GM12878 (cell line): ENCODE measurements at regions not wholly inside any gene's neighbourhood (a gene's known extent, or its start where the extent isn't known, plus 50 kb on each side); places are given as distances from the start of the nearest gene placed in this dataset.

Experiments used
- ATAC-seq: fragments of 200-7000 bp; cut with Tn5 transposase; 3 replicates; pipeline ENCODE4 v1.9.1; 2020; ENCODE audit warnings: mild to moderate bottlenecking, moderate library complexity
- BruUV-seq: library from RNA; stranded (reverse); fragments of 400-500 nt; replicated peaks from 2 replicates; lab custom pipeline; 2021; lab: Mats Ljungman, UMichigan
- CTCF ChIA-PET: fragments of 300-600 bp; sonication (Branson Sonifier 250); formaldehyde crosslinking; extraction: SDS; loops from one replicate; lab custom pipeline; 2021; ENCODE audit warnings: inconsistent platforms; lab: Yijun Ruan, JAX
- POLR2A ChIA-PET: fragments of 350-600 bp; formaldehyde crosslinking; extraction: SDS; loops from one replicate; lab custom pipeline; 2021; ENCODE audit warnings: inconsistent platforms; lab: Charles Lee
- RAD21 ChIA-PET: fragments of 300-600 bp; sonication (Branson Sonifier 250); formaldehyde crosslinking; loops from one replicate; lab custom pipeline; 2023; ENCODE audit warnings: antibody characterized with exemption; ENCODE audit not compliant: unreplicated experiment; lab: Charles Lee
- SMC1A ChIA-PET: fragments of 300-600 bp; sonication (Branson Sonifier 250); formaldehyde crosslinking; loops from one replicate; lab custom pipeline; 2023; ENCODE audit not compliant: unreplicated experiment, uncharacterized antibody; lab: Charles Lee
- DNase-seq: peaks from one replicate; pipeline ENCODE4 v3.0.0-alpha.2; 2011; ENCODE audit warnings: low read depth, low spot score
- FAIRE-seq: peaks from 3 replicates; lab custom pipeline; 2011; peaks lifted over from hg19 to GRCh38; lab: Jason Lieb, UNC
- H2AFZ ChIP-seq: 2 replicates; pipeline ENCODE4 v1.6.0; 2011; ENCODE audit warnings: low read depth, low read length, control low read depth; ENCODE audit not compliant: control insufficient read depth
- H3K27ac ChIP-seq: 2 replicates; pipeline ENCODE4 v1.5.1; 2011; ENCODE audit warnings: control low read depth; ENCODE audit not compliant: control insufficient read depth, insufficient read depth
- H3K27me3 ChIP-seq, 2 experiments: replicated peaks in 1 of 2; 2 replicates each; pipeline versions ENCODE4 v1.6.0 to v1.6.1; 2011; ENCODE audit warnings: low read length in 1 of 2; ENCODE audit not compliant: control insufficient read depth in 2 of 2, insufficient read depth in 2 of 2
- H3K36me3 ChIP-seq, 2 experiments: 2 replicates each; pipeline ENCODE4 v1.5.1; 2011; ENCODE audit warnings: low read length in 1 of 2; ENCODE audit not compliant: control insufficient read depth in 2 of 2, insufficient read depth in 2 of 2
- H3K4me1 ChIP-seq: 2 replicates; pipeline ENCODE4 v1.6.1; 2011; ENCODE audit warnings: mild to moderate bottlenecking, low read length, moderate library complexity, mixed read lengths; ENCODE audit not compliant: control insufficient read depth, insufficient read depth
- H3K4me2 ChIP-seq: 2 replicates; pipeline ENCODE4 v1.6.0; 2011; ENCODE audit warnings: control low read depth; ENCODE audit not compliant: control insufficient read depth, insufficient read depth
- H3K4me3 ChIP-seq: fragments of 200-600 bp; sonication (generic); 2 replicates; pipeline ENCODE4 v1.5.1; 2016
- H3K79me2 ChIP-seq: 2 replicates; pipeline ENCODE4 v1.6.0; 2011; ENCODE audit warnings: low read length; ENCODE audit not compliant: control insufficient read depth, insufficient read depth
- H3K9ac ChIP-seq: 2 replicates; pipeline ENCODE4 v1.8.0; 2011; ENCODE audit warnings: low read length, control low read depth, mixed read lengths; ENCODE audit not compliant: control insufficient read depth, insufficient read depth
- H3K9me3 ChIP-seq: replicated peaks from 3 replicates; pipeline ENCODE4 v1.5.1; 2011; ENCODE audit warnings: mild to moderate bottlenecking, low read length; ENCODE audit not compliant: control insufficient read depth, insufficient read depth
- H4K20me1 ChIP-seq: 2 replicates; pipeline ENCODE4 v1.6.0; 2011; ENCODE audit not compliant: control insufficient read depth, insufficient read depth
- ASH2L ChIP-seq: fragments of 300-600, 200-600 bp; sonication (generic); IDR thresholded peaks from 2 replicates; pipeline ENCODE4 v1.6.1; 2017; ENCODE audit warnings: low read depth, mild to moderate bottlenecking, borderline replicate concordance
- E2F8 ChIP-seq: fragments of 450-650 bp; IDR thresholded peaks from 2 replicates; pipeline ENCODE4 v1.6.1; 2018; ENCODE audit warnings: mild to moderate bottlenecking, low read depth, moderate library complexity; ENCODE audit not compliant: partially characterized antibody
- EP300 ChIP-seq, 2 experiments: fragments of 150-350 bp in 1 of 2; IDR thresholded peaks; 2 replicates each; pipeline ENCODE4 v1.6.1; 2011 to 2012; ENCODE audit warnings: low read depth in 2 of 2, low read length in 2 of 2, borderline replicate concordance in 1 of 2, improper control_type of control experiment in 1 of 2, inconsistent platforms in 1 of 2; ENCODE audit not compliant: control insufficient read depth in 1 of 2
- FOS ChIP-seq: IDR thresholded peaks from 3 replicates; pipeline ENCODE4 v1.6.1; 2011; ENCODE audit warnings: borderline replicate concordance; ENCODE audit not compliant: insufficient read length; ENCODE audit errors: extremely low read depth
- NBN ChIP-seq: fragments of 450-650 bp; IDR thresholded peaks from 2 replicates; pipeline ENCODE4 v1.6.1; 2016
- NFIC ChIP-seq: IDR thresholded peaks from 2 replicates; pipeline ENCODE4 v1.6.1; 2012; ENCODE audit warnings: low read depth, mild to moderate bottlenecking, inconsistent platforms, low read length, moderate library complexity
- RBBP5 ChIP-seq: fragments of 200-600 bp; sonication (generic); conservative IDR thresholded peaks from 2 replicates; pipeline ENCODE4 v1.6.1; 2016
- SP1 ChIP-seq: IDR thresholded peaks from one replicate; pipeline ENCODE4 v1.6.1; 2011; ENCODE audit warnings: low read depth, low read length
- SRF ChIP-seq, 2 experiments: IDR thresholded peaks; 2 replicates each; pipeline ENCODE4 v1.6.1; 2011; ENCODE audit warnings: low read depth in 2 of 2, low read length in 2 of 2, mild to moderate bottlenecking in 1 of 2, moderate library complexity in 1 of 2
- STAT1 ChIP-seq: fragments of 450-650 bp; conservative IDR thresholded peaks from 2 replicates; pipeline ENCODE4 v1.6.1; 2014; ENCODE audit warnings: antibody characterized with exemption, mild to moderate bottlenecking
- STAT3 ChIP-seq: IDR thresholded peaks from 2 replicates; pipeline ENCODE4 v1.6.1; 2011; ENCODE audit warnings: low read depth, low read length, improper control_type of control experiment
- TCF12 ChIP-seq: IDR thresholded peaks from 2 replicates; pipeline ENCODE4 v1.6.1; 2011; ENCODE audit warnings: low read depth, mild to moderate bottlenecking, low read length
- TCF3 ChIP-seq: IDR thresholded peaks from 2 replicates; pipeline ENCODE4 v1.6.1; 2012; ENCODE audit warnings: low read depth, mild to moderate bottlenecking, low read length, borderline replicate concordance; ENCODE audit not compliant: insufficient read depth
- ZNF622 ChIP-seq: fragments of 450-650 bp; IDR thresholded peaks from 2 replicates; pipeline ENCODE4 v1.6.1; 2017; ENCODE audit warnings: mild to moderate bottlenecking, inconsistent platforms
- ZSCAN29 ChIP-seq: fragments of 450-650 bp; IDR thresholded peaks from 2 replicates; pipeline ENCODE4 v1.6.1; 2017; ENCODE audit warnings: mild to moderate bottlenecking, moderate library complexity
- WGBS: methylation state at CpG from one replicate; pipeline ENCODE4 v1.1.6; 2016; ENCODE audit warnings: low lambda C conversion rate; ENCODE audit not compliant: insufficient replicate concordance, insufficient coverage; ENCODE audit errors: missing lambda C conversion rate; 5-methylcytosine and 5-hydroxymethylcytosine counted together
- in situ Hi-C: fragments of 300-500 bp; cut with MboI; formaldehyde crosslinking; loops from 9 replicates; pipeline ENCODE4 v1.14.3; 2018; ENCODE audit warnings: mixed read lengths
- intact Hi-C: fragments of 100-400 bp; cut with micrococcal nuclease; formaldehyde crosslinking; loops from one replicate; pipeline ENCODE4 v1.14.2; 2022; ENCODE audit not compliant: unreplicated experiment
- TF ChIP-seq, protein P1 (sequence below): IDR thresholded peaks from 2 replicates; pipeline ENCODE4 v1.6.1; 2011; ENCODE audit warnings: mild to moderate bottlenecking, low read depth, low read length, moderate library complexity; ENCODE audit not compliant: insufficient replicate concordance
- TF ChIP-seq, protein P2 (sequence below): fragments of 450-650 bp; conservative IDR thresholded peaks from 2 replicates; pipeline ENCODE4 v1.6.1; 2017; ENCODE audit warnings: mild to moderate bottlenecking, moderate library complexity

GRCh38 chr4:72888331-72888730 lies 181.2 kb downstream of the COX18 start:
- Histone ChIP-seq H2AFZ (no peak overlapping the region), H3K9me3 (no peaks in the 10 kb centered on the region), H3K27ac (no peak overlapping the region), H4K20me1 (no peaks in the 10 kb centered on the region), H3K4me2 (no peak overlapping the region), H3K79me2 (no peaks in the 10 kb centered on the region), H3K4me3 (no peak overlapping the region), H3K9ac (no peak overlapping the region), H3K4me1 (no peaks in the 10 kb centered on the region), H3K27me3 (no peaks in the 10 kb centered on the region), H3K36me3 (no peaks in the 10 kb centered on the region)
- DNase-seq (no peak), ATAC-seq (no peak), FAIRE-seq (no peak)
- ChIA-PET SMC1A (no interaction called here), POLR2A (no interaction called here), CTCF (no interaction called here), RAD21 (no interaction called here)
- WGBS = 0% methylated on average over 2 of the region's 2 CpGs
- in situ Hi-C loops = no loop called here
- intact Hi-C loops = no loop called here
- TF ChIP-seq STAT1 (no peak), ZSCAN29 (no peak), ASH2L (no peak), RBBP5 (no peak), SP1 (no peak), EP300 (IDR thresholded peaks at IDR 0.05; ENCODE audit: borderline replicate concordance in 1 of 2, control insufficient read depth in 1 of 2, low read depth in 2 of 2, low read length in 2 of 2) (no peak), STAT3 (no peak), E2F8 (no peak), TCF12 (no peak), SRF (IDR thresholded peaks at IDR 0.05; ENCODE audit: low read depth in 2 of 2, low read length in 2 of 2) (no peak), NFIC (no peak), NBN (no peak), TCF3 (no peak), FOS (no peak), ZNF622 (no peak)
- TF ChIP-seq, protein P1, sequence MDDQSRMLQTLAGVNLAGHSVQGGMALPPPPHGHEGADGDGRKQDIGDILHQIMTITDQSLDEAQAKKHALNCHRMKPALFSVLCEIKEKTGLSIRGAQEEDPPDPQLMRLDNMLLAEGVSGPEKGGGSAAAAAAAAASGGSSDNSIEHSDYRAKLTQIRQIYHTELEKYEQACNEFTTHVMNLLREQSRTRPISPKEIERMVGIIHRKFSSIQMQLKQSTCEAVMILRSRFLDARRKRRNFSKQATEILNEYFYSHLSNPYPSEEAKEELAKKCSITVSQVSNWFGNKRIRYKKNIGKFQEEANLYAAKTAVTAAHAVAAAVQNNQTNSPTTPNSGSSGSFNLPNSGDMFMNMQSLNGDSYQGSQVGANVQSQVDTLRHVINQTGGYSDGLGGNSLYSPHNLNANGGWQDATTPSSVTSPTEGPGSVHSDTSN = no peak
- TF ChIP-seq, protein P2, sequence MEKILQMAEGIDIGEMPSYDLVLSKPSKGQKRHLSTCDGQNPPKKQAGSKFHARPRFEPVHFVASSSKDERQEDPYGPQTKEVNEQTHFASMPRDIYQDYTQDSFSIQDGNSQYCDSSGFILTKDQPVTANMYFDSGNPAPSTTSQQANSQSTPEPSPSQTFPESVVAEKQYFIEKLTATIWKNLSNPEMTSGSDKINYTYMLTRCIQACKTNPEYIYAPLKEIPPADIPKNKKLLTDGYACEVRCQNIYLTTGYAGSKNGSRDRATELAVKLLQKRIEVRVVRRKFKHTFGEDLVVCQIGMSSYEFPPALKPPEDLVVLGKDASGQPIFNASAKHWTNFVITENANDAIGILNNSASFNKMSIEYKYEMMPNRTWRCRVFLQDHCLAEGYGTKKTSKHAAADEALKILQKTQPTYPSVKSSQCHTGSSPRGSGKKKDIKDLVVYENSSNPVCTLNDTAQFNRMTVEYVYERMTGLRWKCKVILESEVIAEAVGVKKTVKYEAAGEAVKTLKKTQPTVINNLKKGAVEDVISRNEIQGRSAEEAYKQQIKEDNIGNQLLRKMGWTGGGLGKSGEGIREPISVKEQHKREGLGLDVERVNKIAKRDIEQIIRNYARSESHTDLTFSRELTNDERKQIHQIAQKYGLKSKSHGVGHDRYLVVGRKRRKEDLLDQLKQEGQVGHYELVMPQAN = no peak
- BruUV-seq = no TSS peak
